NT2/D1 (cell line): ENCODE measurements at regions not wholly inside any gene's neighbourhood (a gene's known extent, or its start where the extent isn't known, plus 50 kb on each side); places are given as distances from the start of the nearest gene placed in this dataset.

Experiments used
- SUZ12 ChIP-seq: IDR thresholded peaks from 2 replicates; pipeline ENCODE4 v1.6.1; 2011; ENCODE audit not compliant: insufficient read length, insufficient read depth; ENCODE audit errors: extremely low read depth
- YY1 ChIP-seq: IDR thresholded peaks from 2 replicates; pipeline ENCODE4 v1.6.1; 2011; ENCODE audit not compliant: insufficient read length, insufficient read depth
- ZNF274 ChIP-seq: IDR thresholded peaks from 2 replicates; pipeline ENCODE4 v1.6.1; 2011; ENCODE audit warnings: mild to moderate bottlenecking, low read depth, low read length

DNA sequence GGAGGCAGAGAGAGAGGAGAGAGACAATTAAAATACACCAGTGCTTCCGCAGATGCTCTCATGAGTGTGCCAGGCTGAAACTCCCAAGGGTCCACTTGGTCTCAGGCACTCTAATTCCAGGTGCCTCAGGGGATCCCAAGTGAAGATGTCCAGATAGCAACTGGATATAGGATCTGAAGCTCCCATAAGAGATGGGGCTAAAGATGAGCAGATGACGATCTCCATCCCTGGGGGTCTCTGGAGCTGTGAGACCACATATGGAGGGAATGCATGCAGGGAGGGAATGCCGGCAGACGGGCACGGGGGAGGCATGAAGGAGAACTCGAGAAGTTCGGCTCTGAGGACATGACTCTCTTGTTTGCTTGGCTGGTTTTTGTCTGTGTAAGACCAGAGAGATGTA lies 223.7 kb upstream of the RAB6C start:
- no peak for TF ChIP-seq ZNF274
- no peak for TF ChIP-seq SUZ12
- no peak for TF ChIP-seq YY1
